ENCODE measurements at regions not wholly inside any gene's neighbourhood (a gene's known extent, or its start where the extent isn't known, plus 50 kb on each side); places are given as distances from the start of the nearest gene placed in this dataset.

- DNase-seq, result no peak
Observed at GRCh38 chr5:68958428-68958827, 135.4 kb upstream of the SLC30A5 start.

- DNase-seq, result no peak
Observed at GRCh38 chr5:68960456-68960855, 133.4 kb upstream of the SLC30A5 start.

DNA sequence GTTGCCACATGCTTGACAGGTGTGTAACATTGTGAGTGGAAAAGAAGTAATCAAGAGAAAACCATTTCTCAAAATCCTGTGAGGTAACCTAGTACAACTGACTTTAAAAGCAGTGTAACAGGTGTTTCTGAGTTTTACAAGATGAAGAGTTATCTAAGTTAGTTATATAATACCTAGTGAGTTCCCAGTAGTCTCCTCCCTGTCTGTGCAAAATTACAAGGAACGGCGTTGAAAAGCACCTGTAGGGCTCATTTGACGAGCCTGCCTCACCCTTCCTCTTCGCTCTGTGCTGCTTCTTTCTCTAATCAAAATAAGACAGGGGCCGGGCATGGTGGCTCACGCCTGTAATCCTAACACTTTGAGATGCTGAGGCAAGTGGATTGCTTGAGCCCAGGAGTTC, 132.9 kb upstream of the SLC30A5 start:
- DNase-seq, result no peak

GRCh38 chr5:68961762-68962161, 132.1 kb upstream of the SLC30A5 start:
- no peak for DNase-seq

DNA sequence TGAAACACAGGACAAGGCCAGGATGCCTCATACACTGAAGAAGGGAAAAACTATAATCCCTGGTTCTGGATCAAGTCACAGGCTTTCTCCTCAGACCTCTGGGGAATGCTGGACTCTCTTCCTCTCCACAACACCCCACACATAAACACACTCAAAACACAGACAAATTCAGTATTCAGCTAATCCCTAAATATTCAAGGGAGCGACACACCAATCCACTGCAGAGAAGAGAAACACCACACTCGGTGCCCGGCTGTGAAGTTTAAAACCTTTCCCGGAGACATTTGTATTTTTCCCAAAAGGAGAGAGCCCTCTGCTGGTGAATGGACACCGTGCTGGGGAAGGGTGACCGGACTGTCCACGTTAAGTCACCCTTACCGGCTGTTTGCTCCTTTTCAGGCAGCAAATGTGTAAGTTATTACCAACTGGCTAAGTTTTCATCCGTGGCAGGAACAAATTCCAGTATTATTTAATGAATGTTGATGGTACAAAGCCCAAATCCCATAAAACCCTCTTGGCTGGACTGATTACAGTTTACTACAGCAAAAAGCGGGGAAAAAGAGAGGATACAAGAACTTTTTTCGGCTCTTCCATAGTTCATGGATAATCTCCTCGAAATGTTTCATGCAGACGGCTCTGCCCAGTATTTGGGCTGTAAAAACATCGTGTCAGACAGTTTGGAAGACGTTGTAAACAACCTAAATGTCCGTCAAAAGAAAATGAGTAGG, 130.9 kb upstream of the SLC30A5 start:
- DNase-seq, result peak in 1 of 2 donors; percentile 10

GRCh38 chr5:68964679-68965078, 129.1 kb upstream of the SLC30A5 start:
- DNase-seq, result no peak

GRCh38 chr5:68965926-68966325, 127.9 kb upstream of the SLC30A5 start:
- DNase-seq, result no peak

DNA sequence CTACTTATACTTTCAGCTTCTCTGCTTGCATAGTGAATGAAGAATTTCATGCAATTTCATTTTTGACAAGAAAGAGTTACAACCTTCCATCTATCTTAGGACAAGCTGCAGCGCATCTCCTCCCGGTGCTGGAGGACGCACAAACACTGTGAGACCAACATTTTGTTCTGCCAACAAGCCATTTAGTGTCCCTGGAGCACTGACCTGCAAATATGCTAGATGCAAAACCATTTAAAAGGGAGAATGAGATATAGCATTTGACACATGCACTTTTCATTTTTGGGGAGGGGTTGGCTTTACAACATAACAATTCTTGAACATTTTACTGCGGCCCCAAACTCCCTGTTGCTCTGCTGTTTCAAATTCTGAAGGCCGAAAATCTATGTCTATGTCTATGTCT, 127.2 kb upstream of the SLC30A5 start:
- no peak for DNase-seq

- no peak for DNase-seq
Observed at GRCh38 chr5:68968429-68968828, 125.4 kb upstream of the SLC30A5 start.

DNA sequence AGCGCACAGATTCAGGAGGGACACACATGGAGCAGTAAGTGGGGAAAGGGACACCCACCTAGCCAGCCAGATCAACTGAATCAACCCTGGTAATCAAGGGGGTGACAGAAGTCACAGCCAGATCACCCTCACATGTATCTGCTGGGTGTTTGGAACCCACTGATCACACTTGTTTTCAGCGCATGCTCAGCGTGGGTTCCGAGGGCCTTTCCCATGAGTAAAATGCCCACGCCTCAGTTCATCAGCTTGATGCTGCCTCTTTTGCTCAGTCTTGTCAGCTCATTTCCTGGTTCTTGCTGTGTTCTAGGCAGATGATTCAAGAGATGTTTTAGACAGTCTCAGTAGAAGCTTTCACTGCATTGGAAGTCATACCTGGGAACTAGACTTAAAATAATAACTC, 123.2 kb upstream of the SLC30A5 start:
- DNase-seq, result no peak

DNA sequence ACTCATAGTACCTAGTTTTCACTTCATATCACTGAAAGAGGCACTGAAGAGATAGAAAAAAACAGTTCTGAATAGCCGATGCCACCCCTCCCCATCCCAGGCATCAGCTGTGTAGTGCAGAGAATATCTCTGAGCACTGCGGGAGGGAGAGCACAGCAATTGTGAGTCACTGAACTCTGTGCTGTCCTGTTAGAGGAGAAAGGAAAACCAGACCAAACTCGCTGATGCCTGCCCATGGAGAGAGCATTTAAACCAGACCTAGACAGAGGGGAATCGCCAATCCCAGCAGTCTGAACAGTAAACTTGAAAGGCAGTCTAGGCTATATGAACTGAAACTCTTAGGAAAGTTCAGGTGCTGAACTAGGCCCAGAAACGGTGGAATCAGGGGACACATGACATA, 120.1 kb upstream of the SLC30A5 start:
- DNase-seq, result no peak

DNA sequence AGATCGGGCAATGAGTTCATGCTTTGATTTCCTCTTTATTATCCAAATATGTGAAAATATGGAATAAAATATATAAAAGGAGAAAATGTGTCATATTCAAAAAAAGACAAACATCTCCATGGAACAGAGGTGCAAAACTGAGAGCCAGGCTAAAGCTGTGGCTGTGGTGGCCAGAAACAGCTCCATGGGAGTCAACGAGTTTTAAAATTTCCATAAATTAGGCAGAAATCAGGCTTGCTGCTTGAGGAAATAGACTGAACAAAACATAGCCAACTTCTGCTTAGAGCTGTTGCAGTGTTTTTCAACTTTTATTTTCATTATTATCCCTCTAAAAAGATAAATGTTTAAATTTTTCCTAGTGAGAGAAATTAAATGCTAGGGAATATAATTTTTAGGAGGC, 110.8 kb upstream of the SLC30A5 start:
- no peak for DNase-seq

- DNase-seq, result no peak
Observed at GRCh38 chr5:68983959-68984358, 109.9 kb upstream of the SLC30A5 start.

DNA sequence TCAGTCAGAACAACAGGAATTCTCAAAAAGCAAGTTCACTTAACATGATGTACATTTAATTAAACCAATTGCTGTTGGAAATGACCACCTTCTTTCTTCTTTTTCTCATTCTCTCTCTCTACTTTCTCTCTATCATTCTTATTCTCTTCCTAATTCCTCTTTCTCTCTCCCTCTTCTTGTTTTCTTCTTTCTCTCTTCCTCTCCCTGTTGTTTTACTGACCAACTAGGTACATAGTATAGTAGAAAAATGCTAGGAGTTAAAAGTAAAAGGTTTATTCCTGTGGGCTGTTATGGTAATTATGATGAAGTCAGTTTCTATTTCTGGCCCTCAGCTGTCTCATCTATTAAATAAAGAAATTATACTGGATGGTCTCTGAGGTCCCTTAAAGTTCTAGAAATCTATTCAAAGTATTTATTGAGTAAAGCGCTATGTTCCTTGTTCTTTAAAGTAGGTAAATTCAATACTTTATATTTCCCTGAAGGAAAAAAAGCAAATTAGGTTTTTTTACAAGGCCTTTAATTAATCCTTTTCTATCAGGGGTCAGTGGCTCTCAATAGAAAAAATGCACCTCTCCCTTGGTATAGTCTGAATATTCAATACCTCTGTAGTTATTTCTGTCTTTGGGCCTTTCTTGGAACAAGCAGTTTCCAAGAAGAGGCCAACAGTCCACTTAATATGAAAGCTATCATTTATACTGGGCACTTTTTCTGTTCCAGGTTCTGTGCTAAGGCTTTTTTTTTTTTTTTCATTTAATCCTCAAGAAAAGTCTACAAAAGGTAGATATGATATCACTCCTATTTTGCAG, 102.3 kb upstream of the SLC30A5 start:
- no peak for DNase-seq

DNA sequence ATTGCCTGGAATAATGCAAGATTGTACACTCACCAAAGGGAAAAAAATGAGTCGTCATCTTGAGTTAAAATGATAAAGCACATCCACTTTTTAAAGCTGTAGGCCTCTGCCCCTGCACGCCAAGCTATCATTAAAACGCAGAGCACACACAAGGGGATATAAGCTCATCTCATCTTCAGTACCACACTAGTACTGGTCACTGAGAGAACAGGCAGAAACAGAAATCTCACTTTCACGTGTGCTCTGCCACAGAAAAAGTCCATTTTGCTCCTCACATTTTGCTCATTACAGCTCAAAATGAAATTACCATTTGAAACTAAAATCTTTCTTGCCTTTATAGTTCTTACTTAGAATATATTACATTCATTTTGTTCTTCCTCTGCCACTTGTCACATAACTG, 99.2 kb upstream of the SLC30A5 start:
- DNase-seq, result no peak

DNA sequence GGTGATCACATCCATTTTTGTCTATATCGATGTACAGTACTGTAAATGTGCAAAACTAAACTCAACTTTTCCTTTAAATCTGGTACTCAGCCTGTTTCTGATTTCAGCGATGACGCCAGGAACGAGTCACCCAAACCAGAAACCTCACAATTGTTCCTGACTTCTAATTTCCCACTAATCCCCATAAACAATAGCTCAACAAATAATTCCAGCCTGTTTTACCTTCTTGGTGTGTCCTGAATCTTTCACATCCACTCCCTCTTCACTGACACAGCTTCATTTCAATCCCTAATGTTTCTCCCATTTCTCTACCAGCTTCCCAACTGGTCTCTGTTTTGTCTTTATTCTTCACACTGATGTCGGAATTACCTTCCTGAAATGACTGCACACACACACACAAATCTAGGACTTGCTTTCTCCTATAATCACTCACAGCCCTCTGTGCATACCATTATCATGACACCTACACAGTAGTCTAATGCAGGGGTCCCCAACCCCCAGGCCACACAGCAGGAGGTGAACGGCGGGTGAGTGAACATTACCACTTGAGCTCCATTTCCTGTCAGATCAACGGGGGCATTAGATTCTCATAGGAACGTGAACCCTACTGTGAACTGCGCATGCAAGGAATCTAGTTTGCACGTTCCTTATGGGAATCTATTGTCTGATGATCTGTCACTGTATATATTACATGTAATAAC, 97.8 kb upstream of the SLC30A5 start:
- no peak for DNase-seq

- no peak for DNase-seq
Observed at GRCh38 chr5:68999181-68999580, 94.6 kb upstream of the SLC30A5 start.

DNA sequence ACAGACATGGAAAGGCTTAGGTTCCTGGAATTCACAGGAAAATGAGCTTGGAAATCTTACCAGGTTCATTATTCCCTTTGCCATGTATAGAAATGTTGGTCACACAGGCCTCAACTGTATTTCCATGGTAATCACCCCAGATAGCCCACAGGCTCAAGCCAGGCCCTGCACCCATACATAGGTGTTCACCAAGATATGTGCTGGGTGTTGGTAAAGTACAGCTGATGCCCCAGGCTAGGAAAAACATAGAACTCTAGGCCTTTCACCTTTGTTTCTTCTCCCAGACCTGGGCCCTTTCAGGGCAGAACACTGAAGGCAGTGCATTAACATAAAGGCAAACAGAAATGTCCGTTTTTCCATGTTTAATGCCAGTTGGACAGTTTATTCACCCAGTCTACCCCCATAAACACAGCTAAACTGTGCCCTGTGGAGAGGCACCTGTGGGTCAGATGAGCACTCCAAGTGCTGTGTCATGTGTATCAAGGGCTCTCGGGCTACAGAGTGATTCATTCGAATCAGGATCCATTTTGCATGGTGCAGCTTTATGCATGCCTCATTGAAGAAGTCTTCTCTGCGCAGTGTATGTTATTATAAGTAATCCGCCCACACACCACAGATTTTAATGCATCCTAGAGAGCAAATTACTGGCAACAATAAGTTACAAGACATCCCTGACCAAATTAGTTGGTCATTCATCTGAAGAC, 93.4 kb upstream of the SLC30A5 start:
- DNase-seq, result no peak

- DNase-seq, result no peak
Observed at GRCh38 chr5:69000949-69001348, 92.9 kb upstream of the SLC30A5 start.

DNA sequence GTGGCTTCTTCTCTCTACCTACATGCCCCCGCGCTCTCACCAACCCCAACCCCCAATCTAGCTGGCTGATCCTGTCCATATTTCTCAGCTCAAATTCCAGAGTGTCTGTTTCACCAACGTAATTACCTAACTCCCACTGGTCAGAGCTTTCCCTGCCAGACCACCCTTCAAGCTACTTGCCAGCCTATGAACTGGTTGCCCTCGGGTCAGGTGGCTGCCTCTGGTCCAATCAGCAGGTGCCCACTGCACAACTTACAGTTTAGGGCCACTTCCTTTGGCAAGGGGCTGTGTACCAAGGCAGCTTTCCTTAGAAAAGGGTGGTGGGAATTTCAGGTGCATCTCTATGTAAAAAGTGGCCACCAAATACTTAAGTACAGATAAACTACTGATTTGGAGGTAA, 92.2 kb upstream of the SLC30A5 start:
- DNase-seq, result no peak

DNA sequence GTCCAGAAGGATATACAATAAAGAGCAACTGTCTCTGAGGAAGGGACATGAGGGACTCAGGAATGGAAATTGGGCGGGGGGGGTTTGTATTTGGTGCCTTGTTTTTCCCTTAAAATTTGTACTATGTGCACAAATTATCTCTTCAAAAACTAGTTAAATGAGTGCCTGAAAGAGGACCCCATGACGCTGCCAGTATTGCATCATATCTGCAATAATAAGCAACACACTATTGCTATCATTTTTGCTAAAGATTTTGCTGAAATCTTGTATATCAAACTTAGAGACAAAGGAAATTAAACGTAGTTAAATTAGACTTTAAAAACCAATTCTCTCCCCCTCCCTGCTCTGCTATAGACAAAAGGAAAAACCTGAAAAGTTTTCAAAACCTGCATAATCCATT, 89.7 kb upstream of the SLC30A5 start:
- no peak for DNase-seq

- no peak for DNase-seq
Observed at GRCh38 chr5:69004676-69005075, 89.1 kb upstream of the SLC30A5 start.

DNA sequence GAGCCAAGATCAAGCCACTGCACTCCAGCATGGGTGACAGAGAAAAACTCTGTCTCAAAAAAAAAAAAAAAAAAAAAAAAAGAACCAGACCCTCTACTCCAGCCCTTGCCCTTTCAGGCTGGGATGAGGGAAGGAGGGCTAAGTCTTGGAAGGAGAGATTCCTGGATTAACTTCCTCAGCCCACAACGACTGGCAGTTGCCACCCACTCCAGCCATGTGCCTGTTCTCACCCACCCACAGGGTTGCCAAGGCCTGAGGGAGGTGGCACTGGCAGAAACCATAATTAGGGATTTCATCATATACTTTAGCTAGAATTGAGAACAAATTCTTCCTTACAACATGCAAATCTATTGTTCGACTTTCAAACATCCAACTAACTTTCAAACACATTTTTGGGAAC, 87.8 kb upstream of the SLC30A5 start:
- no peak for DNase-seq
